GM12878 (cell line): ENCODE measurements at regions not wholly inside any gene's neighbourhood (a gene's known extent, or its start where the extent isn't known, plus 50 kb on each side); places are given as distances from the start of the nearest gene placed in this dataset.

ENCODE experiments used
- ATAC-seq: fragments of 200-7000 bp; cut with Tn5 transposase; 3 replicates; pipeline ENCODE4 v1.9.1; 2020; ENCODE audit warnings: mild to moderate bottlenecking, moderate library complexity
- BruUV-seq: library from RNA; stranded (reverse); fragments of 400-500 nt; replicated peaks from 2 replicates; lab custom pipeline; 2021; lab: Mats Ljungman, UMichigan
- CTCF ChIA-PET: fragments of 300-600 bp; sonication (Branson Sonifier 250); formaldehyde crosslinking; extraction: SDS; loops from one replicate; lab custom pipeline; 2021; ENCODE audit warnings: inconsistent platforms; lab: Yijun Ruan, JAX
- POLR2A ChIA-PET: fragments of 350-600 bp; formaldehyde crosslinking; extraction: SDS; loops from one replicate; lab custom pipeline; 2021; ENCODE audit warnings: inconsistent platforms; lab: Charles Lee
- RAD21 ChIA-PET: fragments of 300-600 bp; sonication (Branson Sonifier 250); formaldehyde crosslinking; loops from one replicate; lab custom pipeline; 2023; ENCODE audit warnings: antibody characterized with exemption; ENCODE audit not compliant: unreplicated experiment; lab: Charles Lee
- SMC1A ChIA-PET: fragments of 300-600 bp; sonication (Branson Sonifier 250); formaldehyde crosslinking; loops from one replicate; lab custom pipeline; 2023; ENCODE audit not compliant: unreplicated experiment, uncharacterized antibody; lab: Charles Lee
- DNase-seq: peaks from one replicate; pipeline ENCODE4 v3.0.0-alpha.2; 2011; ENCODE audit warnings: low read depth, low spot score
- FAIRE-seq: peaks from 3 replicates; lab custom pipeline; 2011; peaks lifted over from hg19 to GRCh38; lab: Jason Lieb, UNC
- H2AFZ ChIP-seq: 2 replicates; pipeline ENCODE4 v1.6.0; 2011; ENCODE audit warnings: low read depth, low read length, control low read depth; ENCODE audit not compliant: control insufficient read depth
- H3K27ac ChIP-seq: 2 replicates; pipeline ENCODE4 v1.5.1; 2011; ENCODE audit warnings: control low read depth; ENCODE audit not compliant: control insufficient read depth, insufficient read depth
- H3K27me3 ChIP-seq, 2 experiments: replicated peaks in 1 of 2; 2 replicates each; pipeline versions ENCODE4 v1.6.0 to v1.6.1; 2011; ENCODE audit warnings: low read length in 1 of 2; ENCODE audit not compliant: control insufficient read depth in 2 of 2, insufficient read depth in 2 of 2
- H3K36me3 ChIP-seq, 2 experiments: 2 replicates each; pipeline ENCODE4 v1.5.1; 2011; ENCODE audit warnings: low read length in 1 of 2; ENCODE audit not compliant: control insufficient read depth in 2 of 2, insufficient read depth in 2 of 2
- H3K4me1 ChIP-seq: 2 replicates; pipeline ENCODE4 v1.6.1; 2011; ENCODE audit warnings: mild to moderate bottlenecking, low read length, moderate library complexity, mixed read lengths; ENCODE audit not compliant: control insufficient read depth, insufficient read depth
- H3K4me2 ChIP-seq: 2 replicates; pipeline ENCODE4 v1.6.0; 2011; ENCODE audit warnings: control low read depth; ENCODE audit not compliant: control insufficient read depth, insufficient read depth
- H3K4me3 ChIP-seq: fragments of 200-600 bp; sonication (generic); 2 replicates; pipeline ENCODE4 v1.5.1; 2016
- H3K79me2 ChIP-seq: 2 replicates; pipeline ENCODE4 v1.6.0; 2011; ENCODE audit warnings: low read length; ENCODE audit not compliant: control insufficient read depth, insufficient read depth
- H3K9ac ChIP-seq: 2 replicates; pipeline ENCODE4 v1.8.0; 2011; ENCODE audit warnings: low read length, control low read depth, mixed read lengths; ENCODE audit not compliant: control insufficient read depth, insufficient read depth
- H3K9me3 ChIP-seq: replicated peaks from 3 replicates; pipeline ENCODE4 v1.5.1; 2011; ENCODE audit warnings: mild to moderate bottlenecking, low read length; ENCODE audit not compliant: control insufficient read depth, insufficient read depth
- H4K20me1 ChIP-seq: 2 replicates; pipeline ENCODE4 v1.6.0; 2011; ENCODE audit not compliant: control insufficient read depth, insufficient read depth
- CREB1 ChIP-seq: IDR thresholded peaks from 2 replicates; pipeline ENCODE4 v1.6.1; 2012; ENCODE audit warnings: low read depth, mild to moderate bottlenecking, inconsistent platforms
- E2F4 ChIP-seq: IDR thresholded peaks from 2 replicates; pipeline ENCODE4 v1.6.1; 2012; ENCODE audit warnings: low read depth, low read length, improper control_type of control experiment
- FOS ChIP-seq: IDR thresholded peaks from 3 replicates; pipeline ENCODE4 v1.6.1; 2011; ENCODE audit warnings: borderline replicate concordance; ENCODE audit not compliant: insufficient read length; ENCODE audit errors: extremely low read depth
- HDAC6 ChIP-seq: fragments of 200-600 bp; sonication (generic); IDR thresholded peaks from one replicate; pipeline ENCODE4 v1.8.0; 2017; ENCODE audit warnings: antibody characterized with exemption; ENCODE audit not compliant: unreplicated experiment
- IRF3 ChIP-seq: fragments of 450-650 bp; IDR thresholded peaks from 2 replicates; pipeline ENCODE4 v1.6.1; 2014; ENCODE audit warnings: mild to moderate bottlenecking
- IRF4 ChIP-seq: IDR thresholded peaks from 2 replicates; pipeline ENCODE4 v1.6.1; 2011; ENCODE audit warnings: low read depth, low read length
- RELB ChIP-seq: fragments of 450-650 bp; IDR thresholded peaks from 2 replicates; pipeline ENCODE4 v1.6.1; 2017; ENCODE audit warnings: low read depth, mild to moderate bottlenecking, moderate library complexity
- RUNX3 ChIP-seq: IDR thresholded peaks from 2 replicates; pipeline ENCODE4 v1.6.1; 2012; ENCODE audit warnings: low read length, inconsistent platforms
- SREBF1 ChIP-seq: IDR thresholded peaks from 2 replicates; pipeline ENCODE4 v1.6.1; 2012; ENCODE audit warnings: mild to moderate bottlenecking, low read length
- SRF ChIP-seq, 2 experiments: IDR thresholded peaks; 2 replicates each; pipeline ENCODE4 v1.6.1; 2011; ENCODE audit warnings: low read depth in 2 of 2, low read length in 2 of 2, mild to moderate bottlenecking in 1 of 2, moderate library complexity in 1 of 2
- ZNF274 ChIP-seq: IDR thresholded peaks from one replicate; pipeline ENCODE4 v1.8.0; 2011; ENCODE audit not compliant: insufficient read length, insufficient read depth
- ZNF384 ChIP-seq: IDR thresholded peaks from 2 replicates; pipeline ENCODE4 v1.6.1; 2012; ENCODE audit warnings: low read depth, mild to moderate bottlenecking, low read length, improper control_type of control experiment, borderline replicate concordance
- WGBS: methylation state at CpG from one replicate; pipeline ENCODE4 v1.1.6; 2016; ENCODE audit warnings: low lambda C conversion rate; ENCODE audit not compliant: insufficient replicate concordance, insufficient coverage; ENCODE audit errors: missing lambda C conversion rate; 5-methylcytosine and 5-hydroxymethylcytosine counted together
- in situ Hi-C: fragments of 300-500 bp; cut with MboI; formaldehyde crosslinking; loops from 9 replicates; pipeline ENCODE4 v1.14.3; 2018; ENCODE audit warnings: mixed read lengths
- intact Hi-C: fragments of 100-400 bp; cut with micrococcal nuclease; formaldehyde crosslinking; loops from one replicate; pipeline ENCODE4 v1.14.2; 2022; ENCODE audit not compliant: unreplicated experiment
- TF ChIP-seq, protein P1 (sequence below): IDR thresholded peaks from 2 replicates; pipeline ENCODE4 v1.6.1; 2011; ENCODE audit warnings: borderline replicate concordance, low read depth, mild to moderate bottlenecking, moderate library complexity, mixed read lengths, low read length; ENCODE audit not compliant: insufficient read depth; ENCODE audit errors: extremely low read length
- TF ChIP-seq, protein P2 (sequence below): fragments of 450-650 bp; IDR thresholded peaks from 2 replicates; pipeline ENCODE4 v1.6.1; 2017; ENCODE audit warnings: mild to moderate bottlenecking, moderate library complexity
- TF ChIP-seq, protein P3 (sequence below): IDR thresholded peaks from 2 replicates; pipeline ENCODE4 v1.6.1; 2012; ENCODE audit warnings: low read depth, low read length, improper control_type of control experiment

GRCh38 chr12:116482179-116482578, 77.0 kb upstream of the MAP1LC3B2 start:
- H3K36me3 ChIP-seq, result no peaks in the 10 kb centered on the region
- no peaks in the 10 kb centered on the region; the same call in 2 of the 3 replicates for H3K9me3 ChIP-seq
- FAIRE-seq (no peak), ATAC-seq (no peak), DNase-seq (no peak)
- H3K4me3 ChIP-seq, result no peak overlapping the region
- WGBS, result 78% methylated on average over 20 of the region's 20 CpGs
- H2AFZ ChIP-seq, result no peak overlapping the region
- no peaks in the 10 kb centered on the region for H3K4me1 ChIP-seq
- peaks cover 0 to 3% of the 10 kb centered on the region in 2 experiments; a peak in 1 of 4 replicates for H3K27me3 ChIP-seq
- SMC1A ChIA-PET, result no interaction called here
- intact Hi-C loops, result no loop called here
- RAD21 ChIA-PET, result no interaction called here
- POLR2A ChIA-PET, result interaction anchor here (0.5 kb wide), 1 partner anchor 10 kb away, joined by 3 read pairs; no protein-coding TSS in a partner anchor
- CTCF ChIA-PET, result no interaction called here
- no TSS peak for BruUV-seq
- no peaks in the 10 kb centered on the region for H4K20me1 ChIP-seq
- in situ Hi-C loops, result no loop called here
- H3K27ac ChIP-seq, result no peak overlapping the region
- no peak overlapping the region for H3K9ac ChIP-seq
- H3K79me2 ChIP-seq, result no peaks in the 10 kb centered on the region
- H3K4me2 ChIP-seq, result no peak overlapping the region
- TF ChIP-seq SRF (IDR thresholded peaks at IDR 0.05; ENCODE audit: low read depth in 2 of 2, low read length in 2 of 2) (no peak), RUNX3 (no peak), IRF4 (no peak), CREB1 (no peak), HDAC6 (no peak), ZNF384 (no peak), E2F4 (no peak), FOS (no peak), IRF3 (no peak), ZNF274 (no peak), RELB (no peak), SREBF1 (no peak)
- TF ChIP-seq, protein P1, sequence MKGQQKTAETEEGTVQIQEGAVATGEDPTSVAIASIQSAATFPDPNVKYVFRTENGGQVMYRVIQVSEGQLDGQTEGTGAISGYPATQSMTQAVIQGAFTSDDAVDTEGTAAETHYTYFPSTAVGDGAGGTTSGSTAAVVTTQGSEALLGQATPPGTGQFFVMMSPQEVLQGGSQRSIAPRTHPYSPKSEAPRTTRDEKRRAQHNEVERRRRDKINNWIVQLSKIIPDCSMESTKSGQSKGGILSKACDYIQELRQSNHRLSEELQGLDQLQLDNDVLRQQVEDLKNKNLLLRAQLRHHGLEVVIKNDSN, result no peak
- TF ChIP-seq, protein P2, sequence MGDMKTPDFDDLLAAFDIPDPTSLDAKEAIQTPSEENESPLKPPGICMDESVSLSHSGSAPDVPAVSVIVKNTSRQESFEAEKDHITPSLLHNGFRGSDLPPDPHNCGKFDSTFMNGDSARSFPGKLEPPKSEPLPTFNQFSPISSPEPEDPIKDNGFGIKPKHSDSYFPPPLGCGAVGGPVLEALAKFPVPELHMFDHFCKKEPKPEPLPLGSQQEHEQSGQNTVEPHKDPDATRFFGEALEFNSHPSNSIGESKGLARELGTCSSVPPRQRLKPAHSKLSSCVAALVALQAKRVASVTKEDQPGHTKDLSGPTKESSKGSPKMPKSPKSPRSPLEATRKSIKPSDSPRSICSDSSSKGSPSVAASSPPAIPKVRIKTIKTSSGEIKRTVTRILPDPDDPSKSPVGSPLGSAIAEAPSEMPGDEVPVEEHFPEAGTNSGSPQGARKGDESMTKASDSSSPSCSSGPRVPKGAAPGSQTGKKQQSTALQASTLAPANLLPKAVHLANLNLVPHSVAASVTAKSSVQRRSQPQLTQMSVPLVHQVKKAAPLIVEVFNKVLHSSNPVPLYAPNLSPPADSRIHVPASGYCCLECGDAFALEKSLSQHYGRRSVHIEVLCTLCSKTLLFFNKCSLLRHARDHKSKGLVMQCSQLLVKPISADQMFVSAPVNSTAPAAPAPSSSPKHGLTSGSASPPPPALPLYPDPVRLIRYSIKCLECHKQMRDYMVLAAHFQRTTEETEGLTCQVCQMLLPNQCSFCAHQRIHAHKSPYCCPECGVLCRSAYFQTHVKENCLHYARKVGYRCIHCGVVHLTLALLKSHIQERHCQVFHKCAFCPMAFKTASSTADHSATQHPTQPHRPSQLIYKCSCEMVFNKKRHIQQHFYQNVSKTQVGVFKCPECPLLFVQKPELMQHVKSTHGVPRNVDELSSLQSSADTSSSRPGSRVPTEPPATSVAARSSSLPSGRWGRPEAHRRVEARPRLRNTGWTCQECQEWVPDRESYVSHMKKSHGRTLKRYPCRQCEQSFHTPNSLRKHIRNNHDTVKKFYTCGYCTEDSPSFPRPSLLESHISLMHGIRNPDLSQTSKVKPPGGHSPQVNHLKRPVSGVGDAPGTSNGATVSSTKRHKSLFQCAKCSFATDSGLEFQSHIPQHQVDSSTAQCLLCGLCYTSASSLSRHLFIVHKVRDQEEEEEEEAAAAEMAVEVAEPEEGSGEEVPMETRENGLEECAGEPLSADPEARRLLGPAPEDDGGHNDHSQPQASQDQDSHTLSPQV, result no peak
- TF ChIP-seq, protein P3, sequence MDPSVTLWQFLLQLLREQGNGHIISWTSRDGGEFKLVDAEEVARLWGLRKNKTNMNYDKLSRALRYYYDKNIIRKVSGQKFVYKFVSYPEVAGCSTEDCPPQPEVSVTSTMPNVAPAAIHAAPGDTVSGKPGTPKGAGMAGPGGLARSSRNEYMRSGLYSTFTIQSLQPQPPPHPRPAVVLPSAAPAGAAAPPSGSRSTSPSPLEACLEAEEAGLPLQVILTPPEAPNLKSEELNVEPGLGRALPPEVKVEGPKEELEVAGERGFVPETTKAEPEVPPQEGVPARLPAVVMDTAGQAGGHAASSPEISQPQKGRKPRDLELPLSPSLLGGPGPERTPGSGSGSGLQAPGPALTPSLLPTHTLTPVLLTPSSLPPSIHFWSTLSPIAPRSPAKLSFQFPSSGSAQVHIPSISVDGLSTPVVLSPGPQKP, result no peak
